ENCODE measurements at regions not wholly inside any gene's neighbourhood (a gene's known extent, or its start where the extent isn't known, plus 50 kb on each side); places are given as distances from the start of the nearest gene placed in this dataset.

GRCh38 chr2:126382998-126383397, 273.0 kb upstream of the GYPC start (continued):
- TF ChIP-seq ZNF114 (CRISPR knock-in tag; IDR thresholded peaks at IDR 0.05) = no peak
- no peak for TF ChIP-seq CTCF (conservative IDR thresholded peaks at IDR 0.05; ENCODE audit: low read depth in 2 of 2)
- TF ChIP-seq EZH2 (IDR thresholded peaks at IDR 0.05; ENCODE audit: low read depth, unreplicated experiment) = no peak
- no peak for TF ChIP-seq JUNB (IDR thresholded peaks at IDR 0.05; ENCODE audit: unreplicated experiment)
- no peak for TF ChIP-seq NANOG (IDR thresholded peaks at IDR 0.05; ENCODE audit: borderline replicate concordance)
- TF ChIP-seq POLR2AphosphoS5 (IDR thresholded peaks at IDR 0.05; ENCODE audit: low read depth) = no peak
- no peak for TF ChIP-seq REST (IDR thresholded peaks at IDR 0.05; ENCODE audit: unreplicated experiment)
- no peak for TF ChIP-seq CREB1 (CRISPR knock-in tag; IDR thresholded peaks at IDR 0.05; ENCODE audit: low read depth)

- Mint-ChIP-seq H3K27ac (no peak overlapping the region), H3K36me3 (ENCODE audit: low read depth) (peaks cover 20% of the 10 kb centered on the region; the same call in 2 of the 3 replicates), H3K4me1 (peaks cover 8% of the 10 kb centered on the region), H3K4me3 (no peak overlapping the region), H3K9me3 (peaks cover 28% of the 10 kb centered on the region), H3K27me3 (ENCODE audit: insufficient read depth, low read depth, poor library complexity) (peaks cover 3% of the 10 kb centered on the region)
- Histone ChIP-seq H3K36me3 (ENCODE audit: insufficient read depth) (peaks cover 6% of the 10 kb centered on the region; the same call in 1 of the 2 replicates), H3K4me3 (no peak overlapping the region), H4K20me1 (replicated peaks; ENCODE audit: insufficient read depth) (no peaks in the 10 kb centered on the region), H2AFZ (no peak overlapping the region), H3K9me2 (ENCODE audit: insufficient read depth) (no peaks in the 10 kb centered on the region), H3K4me2 (no peak overlapping the region), H3F3A (replicated peaks; ENCODE audit: low read depth) (no peaks in the 10 kb centered on the region), H3K27ac (ENCODE audit: low read depth) (no peak overlapping the region), H3K4me1 (ENCODE audit: insufficient read depth) (no peaks in the 10 kb centered on the region), H3K27me3 (ENCODE audit: insufficient read depth) (no peaks in the 10 kb centered on the region), H3K79me2 (replicated peaks; ENCODE audit: insufficient read depth) (no peaks in the 10 kb centered on the region)
- DNase-seq (ENCODE audit: low spot score) = no peak
- no peak for ATAC-seq
- TF ChIP-seq EZH2phosphoT487 (IDR thresholded peaks at IDR 0.05; ENCODE audit: unreplicated experiment) = no peak
- no peak for TF ChIP-seq POLR2AphosphoS5 (IDR thresholded peaks at IDR 0.05; ENCODE audit: low read depth)
- no peak for TF ChIP-seq JUNB (IDR thresholded peaks at IDR 0.05; ENCODE audit: unreplicated experiment)
- no peak for TF ChIP-seq EZH2 (IDR thresholded peaks at IDR 0.05; ENCODE audit: low read depth, unreplicated experiment)
- no peak for TF ChIP-seq ZNF331 (CRISPR knock-in tag; IDR thresholded peaks at IDR 0.05; ENCODE audit: low read depth)
- TF ChIP-seq STAT1 (IDR thresholded peaks at IDR 0.05; ENCODE audit: unreplicated experiment) = no peak
- no peak for TF ChIP-seq CTCF (conservative IDR thresholded peaks at IDR 0.05; ENCODE audit: low read depth in 2 of 2)
- no peak for TF ChIP-seq REST (IDR thresholded peaks at IDR 0.05; ENCODE audit: unreplicated experiment)
- no peak for TF ChIP-seq ZNF114 (CRISPR knock-in tag; IDR thresholded peaks at IDR 0.05)
These were observed 272.2 kb upstream of the GYPC start for GRCh38 chr2:126383800-126384199.
